GM18868 (cell line): ENCODE measurements at regions not wholly inside any gene's neighbourhood (a gene's known extent, or its start where the extent isn't known, plus 50 kb on each side); places are given as distances from the start of the nearest gene placed in this dataset.

Experiments
- ATAC-seq: cut with Tn5 transposase; IDR thresholded peaks from one replicate; pipeline ENCODE4 v1.9.1; 2021; ENCODE audit warnings: mild to moderate bottlenecking, moderate library complexity; ENCODE audit not compliant: unreplicated experiment

GRCh38 chr22:49042066-49042465, 785.6 kb downstream of the BRD1 start:
- ATAC-seq, result no peak

DNA sequence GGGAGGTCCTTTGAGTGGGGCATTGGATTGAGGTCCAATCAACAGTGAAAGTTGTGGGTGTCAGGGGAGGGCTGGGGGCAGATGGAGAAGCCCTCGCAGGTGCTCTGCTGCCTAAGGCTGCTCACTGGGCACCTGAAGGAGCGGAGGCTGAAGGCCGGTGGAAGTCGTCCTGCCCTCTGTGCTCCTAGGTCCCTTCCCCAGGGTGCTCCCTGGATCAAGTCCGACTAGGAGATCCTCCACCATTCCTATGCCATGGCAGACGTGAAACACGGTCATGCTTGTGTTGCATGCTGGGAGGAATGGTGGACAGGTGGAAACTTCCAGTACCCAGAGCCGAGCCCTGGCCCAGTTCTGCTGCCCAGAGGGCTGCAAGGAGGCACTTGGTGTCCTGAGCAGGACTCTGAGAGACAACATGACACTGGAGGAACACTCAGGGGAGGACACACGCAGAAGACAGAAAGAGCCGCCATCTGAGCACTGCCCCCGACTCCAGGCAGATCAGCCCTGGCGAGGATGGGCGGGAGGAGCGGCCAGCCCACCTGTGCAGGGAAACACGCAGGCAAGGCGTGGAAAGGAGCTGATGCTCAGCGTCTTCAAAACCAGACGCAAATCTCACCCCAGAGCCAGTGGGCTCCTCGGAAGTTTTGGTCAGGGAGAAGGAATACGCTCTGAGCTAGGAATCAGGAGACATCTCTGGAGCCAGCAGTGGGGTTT, 786.8 kb downstream of the BRD1 start:
- ATAC-seq, result no peak

DNA sequence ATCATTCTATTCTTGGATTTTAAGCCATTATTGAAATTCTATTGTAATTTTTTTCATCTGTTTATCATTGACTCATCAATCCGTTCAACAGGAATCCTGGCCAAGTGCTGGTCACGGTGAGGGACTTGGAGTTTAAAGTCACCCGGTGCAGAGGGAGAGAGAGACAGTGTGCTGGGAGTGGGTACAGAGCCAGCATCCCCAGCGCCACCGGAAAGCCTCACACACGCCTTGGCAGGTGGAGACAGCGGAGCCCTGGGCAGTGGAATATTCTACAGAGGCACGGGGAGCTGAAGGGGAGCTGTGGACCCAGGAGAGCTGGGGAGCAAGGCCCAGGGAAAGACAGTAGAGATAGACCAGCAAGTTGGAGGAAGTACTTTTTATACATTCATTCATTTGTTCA, 787.6 kb downstream of the BRD1 start:
- ATAC-seq, result no peak

GRCh38 chr22:49039625-49040024, 788.0 kb downstream of the BRD1 start:
- no peak for ATAC-seq

- no peak for ATAC-seq
Measured at GRCh38 chr22:49037701-49038245, 789.9 kb downstream of the BRD1 start.

DNA sequence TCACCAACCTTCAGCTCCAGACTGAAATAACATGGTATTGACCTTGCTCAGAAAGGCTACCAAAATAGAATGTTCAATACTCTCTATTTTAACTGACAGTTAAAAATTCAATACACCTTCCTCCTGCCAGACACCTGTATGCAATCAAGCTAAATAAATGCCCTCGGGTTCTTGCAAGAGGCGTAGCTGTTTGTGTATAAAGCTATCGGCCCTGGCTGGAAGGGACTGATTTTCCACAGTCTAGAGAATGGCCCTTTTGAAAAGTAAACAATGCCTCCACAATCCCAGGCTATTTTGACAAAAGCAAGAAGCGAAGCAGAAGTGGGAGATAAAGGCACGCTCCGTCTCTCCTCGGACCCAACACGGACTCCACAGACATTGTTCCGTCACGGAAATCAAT, 791.2 kb downstream of the BRD1 start:
- ATAC-seq, result no peak

DNA sequence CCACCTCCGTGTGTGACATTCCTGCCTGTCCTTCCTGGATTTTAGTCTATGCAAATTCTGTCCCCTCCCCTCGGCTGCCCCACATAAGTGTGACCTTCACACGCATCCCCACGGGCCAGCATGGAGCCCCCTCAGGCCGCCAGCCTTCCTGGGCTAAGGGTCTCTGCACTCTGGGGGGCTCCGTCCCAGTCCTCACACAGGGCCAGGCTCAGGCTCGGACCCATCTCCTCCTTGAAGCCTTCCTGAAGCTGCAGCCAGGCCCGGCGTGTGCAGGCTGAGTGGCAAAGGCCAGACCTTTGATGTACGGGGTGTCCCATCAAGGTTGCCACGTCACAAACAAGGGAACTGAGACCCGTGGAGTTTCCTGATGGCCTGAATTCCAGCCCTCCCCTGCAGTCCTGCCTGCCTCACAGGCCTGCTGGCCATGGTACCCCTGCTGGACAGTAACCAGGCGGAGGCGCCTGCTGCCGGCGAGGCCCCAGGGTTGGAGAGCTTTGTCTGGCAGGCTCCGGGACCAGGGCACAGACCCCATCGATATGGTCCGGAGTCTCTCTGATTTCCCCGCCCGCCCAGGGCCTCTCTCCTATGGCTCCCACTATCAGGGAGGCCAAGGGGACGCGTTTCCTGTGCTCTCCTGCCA, 791.7 kb downstream of the BRD1 start:
- ATAC-seq, result no peak

DNA sequence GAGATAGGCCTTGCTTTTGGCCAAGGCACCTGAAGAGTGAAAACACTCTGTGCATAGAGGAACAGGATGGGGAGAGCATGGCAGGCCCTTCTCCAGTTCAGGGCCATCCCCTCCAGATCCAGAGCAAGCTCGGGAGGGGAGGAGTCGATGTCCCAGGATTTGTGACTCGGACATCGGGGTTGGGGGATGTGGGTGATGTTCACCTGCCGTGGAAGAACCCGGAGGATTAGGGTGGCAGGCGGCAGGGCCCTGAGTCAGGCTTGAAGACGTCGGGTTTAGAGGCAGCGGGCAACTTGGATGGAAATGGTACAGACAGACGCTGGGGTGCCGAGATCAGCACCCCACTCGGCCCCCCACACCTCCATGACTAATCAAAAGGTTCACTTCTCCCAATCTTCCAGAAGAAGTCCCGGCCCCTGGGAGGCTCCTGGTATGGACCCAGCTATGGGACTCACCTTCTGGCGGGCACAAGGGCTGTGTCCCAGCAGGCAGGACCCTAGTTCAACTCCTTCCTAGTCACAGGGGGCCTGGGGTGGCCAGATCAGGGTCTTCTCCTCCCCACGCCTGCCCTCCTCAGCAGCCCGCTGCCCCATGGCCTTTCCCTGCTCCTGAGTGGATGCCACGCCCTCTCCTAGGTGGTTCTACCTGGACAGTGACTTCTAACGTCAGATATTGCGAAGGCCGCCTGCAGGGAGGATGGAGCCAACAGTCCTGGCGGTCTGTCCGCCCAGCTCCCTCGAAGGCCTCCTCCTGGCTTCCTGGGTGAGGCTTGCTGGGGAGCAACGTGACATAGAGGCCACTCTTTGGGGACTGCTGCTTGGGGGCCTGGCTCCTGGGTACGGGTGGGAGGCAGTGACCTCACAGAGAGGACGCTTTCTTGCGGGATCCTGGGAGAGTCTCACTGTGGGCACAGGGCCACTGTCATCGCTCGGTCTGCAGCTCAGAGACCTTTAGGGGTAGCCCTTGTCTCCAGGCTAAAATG, 792.5 kb downstream of the BRD1 start:
- no peak for ATAC-seq

DNA sequence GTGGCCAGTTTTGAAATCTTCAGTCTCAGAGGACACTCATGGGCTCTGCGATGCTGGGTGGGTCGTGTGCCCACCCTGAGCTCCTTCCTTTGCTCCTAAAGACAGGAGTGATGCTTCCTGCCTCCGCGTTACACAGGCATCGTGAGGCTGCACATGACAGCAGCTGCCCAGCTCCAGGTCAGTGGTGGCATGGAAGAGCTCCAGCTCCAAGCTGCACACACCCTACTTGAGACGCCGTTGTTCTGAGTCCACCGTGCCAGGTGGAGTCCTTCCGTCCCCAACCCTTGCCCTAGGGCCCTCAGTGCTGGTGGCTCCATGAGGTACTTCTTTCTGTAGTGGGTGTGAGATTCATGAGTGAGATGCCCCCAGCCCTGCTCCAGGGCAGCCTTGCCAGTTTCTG, 794.1 kb downstream of the BRD1 start:
- ATAC-seq, result no peak

- ATAC-seq, result no peak
Measured at GRCh38 chr22:49032821-49033220, 794.9 kb downstream of the BRD1 start.

GRCh38 chr22:49031746-49032330, 795.8 kb downstream of the BRD1 start:
- ATAC-seq, result no peak

GRCh38 chr22:49028111-49028510, 799.6 kb downstream of the BRD1 start:
- no peak for ATAC-seq

- no peak for ATAC-seq
Measured at GRCh38 chr22:49027368-49027670, 800.4 kb downstream of the BRD1 start.

DNA sequence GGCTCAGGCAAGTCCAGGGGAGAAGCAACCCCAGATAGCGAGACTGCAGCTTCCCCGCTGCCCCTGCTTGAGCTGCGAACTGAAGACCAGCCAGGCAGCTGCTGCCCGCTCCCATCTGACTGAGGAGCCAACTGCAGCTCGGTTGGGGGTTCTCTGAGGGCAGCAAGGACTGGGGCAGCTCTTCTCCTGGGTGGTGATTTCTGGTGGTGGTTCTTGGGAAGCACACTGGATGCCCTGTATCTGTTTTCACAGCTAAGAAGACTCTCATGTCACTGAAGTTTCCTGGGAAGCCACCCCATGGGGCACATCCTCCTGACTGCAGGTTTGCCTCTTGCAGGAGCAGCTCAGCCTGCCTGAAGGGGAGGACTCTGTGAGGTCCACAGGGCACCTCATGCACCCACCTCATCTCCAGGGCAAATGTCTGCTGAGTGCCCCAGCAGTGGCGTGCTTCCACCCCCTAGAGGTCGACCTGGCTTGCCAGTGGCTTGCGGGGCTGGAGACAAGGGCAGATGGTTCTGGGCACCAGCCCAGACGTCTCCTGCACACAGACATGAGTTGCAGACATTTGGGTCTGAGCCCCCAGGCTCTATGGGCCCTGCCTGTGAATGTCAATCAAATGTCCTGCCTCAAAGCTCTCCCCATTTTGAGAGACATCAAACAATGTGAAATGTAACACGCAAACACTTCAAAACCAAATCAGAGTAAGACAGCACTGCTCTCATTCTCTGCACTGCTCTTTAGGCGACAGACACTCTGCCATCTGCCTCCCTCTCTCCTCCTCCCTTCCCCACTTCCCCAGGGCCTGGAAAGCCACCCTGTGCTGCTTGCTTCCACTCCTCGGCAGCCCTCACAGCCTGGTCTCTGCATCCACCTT, 800.9 kb downstream of the BRD1 start:
- ATAC-seq, result no peak

- no peak for ATAC-seq
Measured at GRCh38 chr22:49025791-49026493, 801.7 kb downstream of the BRD1 start.

- ATAC-seq, result no peak
Measured at GRCh38 chr22:49024775-49025440, 802.8 kb downstream of the BRD1 start.

GRCh38 chr22:49023879-49024774, 803.5 kb downstream of the BRD1 start:
- ATAC-seq, result no peak
